ENCODE measurements at regions not wholly inside any gene's neighbourhood (a gene's known extent, or its start where the extent isn't known, plus 50 kb on each side); places are given as distances from the start of the nearest gene placed in this dataset.
"Not testable (repeated sequence)": the region's sequence is repeated elsewhere in the genome, so short reads cannot be mapped to it uniquely, and the experiment has no call there.

- DNase-seq (ENCODE audit: low read depth, low spot score); H3K27ac ChIP-seq: not testable (repeated sequence)
These were observed 1665.6 kb downstream of the PCDH9 start for GRCh38 chr13:65564561-65564960.

GRCh38 chr13:65562305-65562704 is 1667.8 kb downstream of the PCDH9 start:
- H3K27ac ChIP-seq: no peak overlapping the region
- no peak for DNase-seq (ENCODE audit: low read depth, low spot score)

GRCh38 chr13:65560936-65561335 is 1669.2 kb downstream of the PCDH9 start:
- DNase-seq (ENCODE audit: low read depth, low spot score): no peak
- no peak overlapping the region for H3K27ac ChIP-seq

DNA sequence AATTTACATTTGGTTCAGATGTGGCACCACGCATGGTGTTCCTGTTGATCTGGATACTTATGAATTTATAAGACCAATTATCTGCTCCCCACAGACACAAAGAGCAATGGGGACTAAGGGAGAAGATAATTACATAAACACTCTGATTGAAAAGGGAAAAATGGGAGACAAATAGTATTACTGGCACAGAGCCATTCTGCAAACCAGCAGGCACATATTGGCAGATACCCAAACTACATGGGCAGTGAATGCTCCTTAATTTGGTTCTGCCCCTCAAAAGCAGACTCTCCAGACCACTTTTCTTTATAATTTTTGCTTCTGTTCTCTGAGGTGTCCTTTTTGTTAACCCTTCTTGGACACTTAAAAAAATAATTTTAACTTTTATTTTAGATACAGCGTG is 1674.2 kb downstream of the PCDH9 start:
- no peak overlapping the region for H3K27ac ChIP-seq
- DNase-seq (ENCODE audit: low read depth, low spot score): no peak

DNA sequence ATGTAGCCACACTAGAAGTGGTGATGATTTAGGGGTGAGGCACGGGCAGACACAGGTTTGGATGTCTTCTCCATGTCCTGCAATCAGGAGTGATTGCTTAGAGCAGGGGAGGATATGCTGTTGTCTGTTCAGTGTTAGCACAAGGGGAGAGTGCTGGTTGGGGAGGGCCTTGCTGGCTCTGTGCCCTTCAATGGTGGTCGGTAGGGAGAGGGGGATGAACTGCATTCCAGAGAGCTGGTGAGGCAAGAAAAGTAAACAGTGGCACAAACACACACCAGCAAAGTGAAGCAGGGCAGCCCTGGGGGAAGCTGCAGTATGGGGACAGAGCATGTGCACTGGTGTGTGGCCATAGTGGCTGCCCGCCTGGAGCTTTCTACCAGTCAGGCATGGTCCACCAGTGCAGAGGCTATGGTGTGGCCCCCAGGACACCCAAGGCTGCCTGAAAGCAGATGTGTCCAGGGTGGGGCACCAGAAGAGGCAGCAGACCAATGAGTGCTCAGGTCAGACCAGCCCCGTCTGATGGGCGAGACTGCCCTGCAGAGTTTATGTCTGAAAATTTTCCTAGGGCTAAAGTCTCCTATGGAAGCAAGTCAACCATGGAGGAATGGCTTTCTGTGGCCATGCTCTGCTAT is 1676.9 kb downstream of the PCDH9 start:
- no peak overlapping the region for H3K27ac ChIP-seq
- DNase-seq (ENCODE audit: low read depth, low spot score): no peak

DNA sequence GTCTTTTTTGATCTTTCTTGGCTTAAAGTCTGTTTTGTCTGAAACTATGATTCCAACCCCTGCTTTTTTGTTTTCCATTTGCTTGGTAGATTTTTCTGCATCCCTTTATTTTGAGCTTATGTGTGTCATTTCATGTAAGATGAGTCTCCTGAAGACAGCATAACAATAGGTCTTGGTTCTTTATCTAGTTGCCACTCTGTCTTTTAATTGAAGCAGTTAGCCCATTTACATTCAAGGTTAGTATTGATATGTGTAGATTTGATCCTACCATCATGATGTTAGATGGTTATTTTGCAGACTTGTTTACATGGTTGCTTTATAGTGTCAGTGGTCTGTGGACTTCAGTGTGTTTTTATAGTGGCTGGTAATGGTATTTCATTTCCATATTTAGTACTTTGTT is 1678.9 kb downstream of the PCDH9 start:
- no peak overlapping the region for H3K27ac ChIP-seq
- no peak for DNase-seq (ENCODE audit: low read depth, low spot score)

DNA sequence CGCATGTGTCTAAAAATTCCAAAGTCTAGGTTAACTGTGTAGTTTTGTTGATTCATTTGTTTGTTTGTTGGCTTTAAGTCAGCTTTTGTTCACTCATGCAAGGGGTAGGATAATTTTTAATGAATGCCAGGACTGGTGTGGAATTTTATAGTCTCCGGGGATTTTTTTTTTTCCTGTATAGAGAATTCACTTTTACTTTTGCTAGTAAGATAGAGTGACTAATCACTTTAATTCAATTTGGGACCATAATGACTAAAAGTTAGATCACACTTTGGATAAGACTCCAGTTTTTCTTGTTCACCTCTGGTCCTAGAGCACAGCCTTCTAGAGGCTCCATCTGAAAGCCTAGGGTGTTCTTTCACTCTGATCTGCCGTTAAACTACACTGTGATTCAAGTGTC is 1690.0 kb downstream of the PCDH9 start:
- DNase-seq (ENCODE audit: low read depth, low spot score): no peak
- no peak overlapping the region for H3K27ac ChIP-seq

GRCh38 chr13:65535370-65535769 is 1694.8 kb downstream of the PCDH9 start:
- DNase-seq (ENCODE audit: low read depth, low spot score): no peak
- no peak overlapping the region for H3K27ac ChIP-seq

- DNase-seq (ENCODE audit: low read depth, low spot score): no peak
- no peak overlapping the region for H3K27ac ChIP-seq
These were observed 1697.9 kb downstream of the PCDH9 start for GRCh38 chr13:65532231-65532630.

- H3K27ac ChIP-seq: no peak overlapping the region
- no peak for DNase-seq (ENCODE audit: low read depth, low spot score)
These were observed 1699.4 kb downstream of the PCDH9 start for GRCh38 chr13:65530688-65531087.

GRCh38 chr13:65529541-65529940 is 1700.6 kb downstream of the PCDH9 start:
- no peak for DNase-seq (ENCODE audit: low read depth, low spot score)
- H3K27ac ChIP-seq: no peak overlapping the region

- DNase-seq (ENCODE audit: low read depth, low spot score): no peak
- no peak overlapping the region for H3K27ac ChIP-seq
These were observed 1721.4 kb downstream of the PCDH9 start for GRCh38 chr13:65508745-65509144.

DNA sequence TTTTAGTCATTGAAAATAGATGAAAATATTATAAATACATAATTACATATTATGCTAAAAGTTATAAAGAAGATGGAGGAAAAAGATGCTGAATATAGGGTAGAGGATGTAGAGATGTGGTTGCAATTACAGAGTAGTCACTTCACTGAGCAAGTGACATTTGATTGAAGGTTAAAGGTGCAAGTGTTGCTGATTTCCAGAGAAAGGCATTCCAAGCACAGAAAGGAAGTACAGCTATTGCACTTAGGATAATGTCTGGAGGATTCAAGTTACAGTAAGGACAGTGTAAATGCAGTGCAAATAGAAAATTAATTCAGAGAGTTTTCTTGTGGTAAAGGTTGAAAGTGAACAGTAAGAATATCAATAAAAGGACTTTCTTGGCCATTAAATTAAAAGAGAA is 1721.8 kb downstream of the PCDH9 start:
- no peak for DNase-seq (ENCODE audit: low read depth, low spot score)

DNA sequence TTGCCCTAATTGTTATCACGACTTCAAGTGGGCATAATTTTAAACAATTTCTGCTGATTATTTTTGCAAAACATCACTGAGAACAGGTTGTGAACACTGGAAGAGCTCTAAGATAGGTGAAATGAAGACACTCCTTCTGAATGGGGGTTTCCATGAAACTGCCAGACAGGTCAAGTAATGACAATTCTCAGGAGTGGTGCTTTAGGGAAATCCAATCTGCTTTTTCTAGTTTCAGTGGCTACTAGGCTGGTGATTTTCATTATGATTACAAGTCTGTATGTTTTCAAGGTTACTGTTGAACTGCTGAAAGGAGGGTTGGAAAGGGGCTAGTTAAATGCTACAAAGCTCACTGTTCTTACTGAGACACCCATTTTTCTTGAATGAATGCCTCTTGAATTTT is 1724.2 kb downstream of the PCDH9 start:
- DNase-seq (ENCODE audit: low read depth, low spot score): no peak
- no peak overlapping the region for H3K27ac ChIP-seq

More for the DNA sequence above, 1721.8 kb downstream of the PCDH9 start:
- no peak overlapping the region for H3K27ac ChIP-seq

GRCh38 chr13:65504213-65504612 is 1725.9 kb downstream of the PCDH9 start:
- DNase-seq (ENCODE audit: low read depth, low spot score): no peak
- no peak overlapping the region for H3K27ac ChIP-seq

- no peak for DNase-seq (ENCODE audit: low read depth, low spot score)
- no peak overlapping the region for H3K27ac ChIP-seq
These were observed 1729.7 kb downstream of the PCDH9 start for GRCh38 chr13:65500481-65500880.

DNA sequence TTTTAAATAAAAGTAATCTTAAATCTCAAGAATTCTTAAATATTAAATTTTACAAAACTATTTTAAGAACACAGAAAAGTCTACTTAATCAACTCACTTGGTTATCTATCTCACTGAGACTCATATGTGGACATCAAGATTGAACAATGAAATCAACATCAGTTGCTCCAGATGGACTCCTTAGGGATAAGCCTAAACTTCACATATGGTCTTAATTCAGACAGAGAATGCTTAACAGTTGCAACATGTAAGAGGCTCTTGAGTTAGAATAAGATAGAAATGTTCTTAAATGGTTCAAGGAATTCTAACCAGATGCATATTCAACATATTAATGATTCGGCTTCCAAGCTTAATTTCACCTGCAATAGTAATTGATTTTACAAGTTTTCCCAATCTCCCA is 1730.9 kb downstream of the PCDH9 start:
- no peak for DNase-seq (ENCODE audit: low read depth, low spot score)
- H3K27ac ChIP-seq: no peak overlapping the region

GRCh38 chr13:65497265-65497664 is 1732.9 kb downstream of the PCDH9 start:
- peak; percentile 10 for DNase-seq (ENCODE audit: low read depth, low spot score)
- H3K27ac ChIP-seq: peak overlapping the region; percentile 50

DNA sequence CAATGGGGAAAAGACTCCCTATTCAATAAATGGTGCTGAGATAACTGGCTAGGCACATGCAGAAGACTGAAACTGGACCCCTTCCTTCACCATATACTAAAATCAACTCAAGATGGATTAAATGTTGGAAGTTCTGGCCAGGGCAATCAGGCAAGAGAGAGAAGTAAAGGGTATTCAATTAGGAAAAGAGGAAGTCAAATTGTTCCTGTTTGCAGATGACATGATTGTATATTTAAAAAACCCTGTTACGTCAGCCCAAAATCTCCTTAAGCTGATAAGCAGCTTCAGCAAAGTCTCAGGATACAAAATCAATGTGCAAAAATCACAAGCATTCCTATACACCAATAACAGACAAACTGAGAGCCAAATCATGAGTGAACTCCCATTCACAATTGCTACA is 1739.4 kb downstream of the PCDH9 start:
- H3K27ac ChIP-seq; DNase-seq (ENCODE audit: low read depth, low spot score): not testable (repeated sequence)

GRCh38 chr13:65488606-65489005 is 1741.5 kb downstream of the PCDH9 start:
- no peak for DNase-seq (ENCODE audit: low read depth, low spot score)
- H3K27ac ChIP-seq: no peak overlapping the region

DNA sequence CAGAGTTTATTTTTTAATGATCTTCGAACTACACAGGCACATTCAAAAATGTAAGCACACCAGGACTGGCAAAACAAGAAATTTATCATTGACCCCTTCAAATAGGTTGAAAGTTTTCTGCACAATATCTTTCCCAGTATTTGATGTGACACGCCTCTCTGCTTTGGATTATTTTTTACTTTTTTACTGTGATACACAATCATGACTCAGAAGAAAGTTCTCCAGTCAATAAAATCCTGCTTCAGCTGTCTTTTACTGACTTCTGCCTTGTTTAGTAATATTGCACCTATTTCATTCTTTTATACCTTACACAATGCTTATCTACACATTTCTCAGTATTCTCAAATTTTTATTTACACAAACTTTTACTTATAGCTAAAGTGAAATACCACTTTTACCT is 1750.4 kb downstream of the PCDH9 start:
- H3K27ac ChIP-seq: no peak overlapping the region
- no peak for DNase-seq (ENCODE audit: low read depth, low spot score)

- H3K27ac ChIP-seq: no peak overlapping the region
- DNase-seq (ENCODE audit: low read depth, low spot score): no peak
These were observed 1756.9 kb downstream of the PCDH9 start for GRCh38 chr13:65473196-65473595.

- no peak overlapping the region for H3K27ac ChIP-seq
- DNase-seq (ENCODE audit: low read depth, low spot score): no peak
These were observed 1757.8 kb downstream of the PCDH9 start for GRCh38 chr13:65472336-65472735.
